IMR-90 (cell line): ENCODE measurements at regions not wholly inside any gene's neighbourhood (a gene's known extent, or its start where the extent isn't known, plus 50 kb on each side); places are given as distances from the start of the nearest gene placed in this dataset.

Experiments
- BHLHE40 ChIP-seq: fragments of 150-350 bp; IDR thresholded peaks from 2 replicates; pipeline ENCODE4 v1.6.1; 2016; ENCODE audit warnings: mild to moderate bottlenecking, low read depth, low read length
- CEBPB ChIP-seq: IDR thresholded peaks from 2 replicates; pipeline ENCODE4 v1.6.1; 2012; ENCODE audit warnings: low read depth, low read length, improper control_type of control experiment
- CHD1 ChIP-seq: IDR thresholded peaks from 2 replicates; pipeline ENCODE4 v1.6.1; 2012; ENCODE audit warnings: low read depth, low read length, improper control_type of control experiment
- ELK1 ChIP-seq: fragments of 150-350 bp; IDR thresholded peaks from 2 replicates; pipeline ENCODE4 v1.6.1; 2016; ENCODE audit warnings: low read depth, mild to moderate bottlenecking, low read length, moderate library complexity, borderline replicate concordance
- FOS ChIP-seq: fragments of 150-350 bp; IDR thresholded peaks from 2 replicates; pipeline ENCODE4 v1.6.1; 2016; ENCODE audit warnings: low read depth, low read length
- MAFK ChIP-seq: IDR thresholded peaks from 2 replicates; pipeline ENCODE4 v1.6.1; 2012; ENCODE audit warnings: low read depth, low read length, improper control_type of control experiment
- POLR2A ChIP-seq: IDR thresholded peaks from 2 replicates; pipeline ENCODE4 v1.6.1; 2012; ENCODE audit warnings: mild to moderate bottlenecking, low read depth, low read length
- RFX5 ChIP-seq: IDR thresholded peaks from 2 replicates; pipeline ENCODE4 v1.8.0; 2012; ENCODE audit warnings: low read depth, mild to moderate bottlenecking, low read length, moderate library complexity
- TF ChIP-seq, protein P1 (sequence below): conservative IDR thresholded peaks from 2 replicates; pipeline ENCODE4 v1.5.1; 2012; ENCODE audit warnings: mild to moderate bottlenecking, low read depth, low read length, improper control_type of control experiment
- TF ChIP-seq, protein P2 (sequence below): fragments of 150-350 bp; IDR thresholded peaks from 2 replicates; pipeline ENCODE4 v1.6.1; 2017; ENCODE audit warnings: mild to moderate bottlenecking, antibody characterized with exemption, low read length, low read depth

GRCh38 chr9:13616491-13617035 lies 337.1 kb upstream of the MPDZ start:
- TF ChIP-seq MAFK (no peak), POLR2A (no peak), RFX5 (no peak), FOS (no peak), CEBPB (no peak), ELK1 (no peak), BHLHE40 (no peak), CHD1 (no peak)
- TF ChIP-seq, protein P1, sequence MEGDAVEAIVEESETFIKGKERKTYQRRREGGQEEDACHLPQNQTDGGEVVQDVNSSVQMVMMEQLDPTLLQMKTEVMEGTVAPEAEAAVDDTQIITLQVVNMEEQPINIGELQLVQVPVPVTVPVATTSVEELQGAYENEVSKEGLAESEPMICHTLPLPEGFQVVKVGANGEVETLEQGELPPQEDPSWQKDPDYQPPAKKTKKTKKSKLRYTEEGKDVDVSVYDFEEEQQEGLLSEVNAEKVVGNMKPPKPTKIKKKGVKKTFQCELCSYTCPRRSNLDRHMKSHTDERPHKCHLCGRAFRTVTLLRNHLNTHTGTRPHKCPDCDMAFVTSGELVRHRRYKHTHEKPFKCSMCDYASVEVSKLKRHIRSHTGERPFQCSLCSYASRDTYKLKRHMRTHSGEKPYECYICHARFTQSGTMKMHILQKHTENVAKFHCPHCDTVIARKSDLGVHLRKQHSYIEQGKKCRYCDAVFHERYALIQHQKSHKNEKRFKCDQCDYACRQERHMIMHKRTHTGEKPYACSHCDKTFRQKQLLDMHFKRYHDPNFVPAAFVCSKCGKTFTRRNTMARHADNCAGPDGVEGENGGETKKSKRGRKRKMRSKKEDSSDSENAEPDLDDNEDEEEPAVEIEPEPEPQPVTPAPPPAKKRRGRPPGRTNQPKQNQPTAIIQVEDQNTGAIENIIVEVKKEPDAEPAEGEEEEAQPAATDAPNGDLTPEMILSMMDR, result no peak
- TF ChIP-seq, protein P2, sequence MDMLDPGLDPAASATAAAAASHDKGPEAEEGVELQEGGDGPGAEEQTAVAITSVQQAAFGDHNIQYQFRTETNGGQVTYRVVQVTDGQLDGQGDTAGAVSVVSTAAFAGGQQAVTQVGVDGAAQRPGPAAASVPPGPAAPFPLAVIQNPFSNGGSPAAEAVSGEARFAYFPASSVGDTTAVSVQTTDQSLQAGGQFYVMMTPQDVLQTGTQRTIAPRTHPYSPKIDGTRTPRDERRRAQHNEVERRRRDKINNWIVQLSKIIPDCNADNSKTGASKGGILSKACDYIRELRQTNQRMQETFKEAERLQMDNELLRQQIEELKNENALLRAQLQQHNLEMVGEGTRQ, result no peak
